H9 (cell line): ENCODE measurements at regions not wholly inside any gene's neighbourhood (a gene's known extent, or its start where the extent isn't known, plus 50 kb on each side); places are given as distances from the start of the nearest gene placed in this dataset.

ENCODE experiments used
- DNase-seq: peaks from one replicate; pipeline ENCODE4 v3.0.0-alpha.2; 2017
- H2AFZ ChIP-seq: one replicate; pipeline ENCODE4 v1.6.1; 2013; ENCODE audit warnings: mild to moderate bottlenecking, low read length, control low read depth, moderate library complexity
- H2AK5ac ChIP-seq: 2 replicates; pipeline ENCODE4 v1.6.1; 2013; ENCODE audit warnings: low read length, control low read depth, mixed read lengths; ENCODE audit not compliant: insufficient read length
- H2BK120ac ChIP-seq: one replicate; pipeline ENCODE4 v1.6.1; 2013; ENCODE audit warnings: low read depth, mild to moderate bottlenecking, low read length, control low read depth, inconsistent platforms; ENCODE audit not compliant: poor library complexity, severe bottlenecking
- H2BK12ac ChIP-seq: 2 replicates; pipeline ENCODE4 v1.6.1; 2013; ENCODE audit warnings: low read length, control low read depth, mixed read lengths, low read depth; ENCODE audit not compliant: insufficient read length
- H2BK15ac ChIP-seq: 2 replicates; pipeline ENCODE4 v1.6.1; 2013; ENCODE audit warnings: low read depth, low read length, control low read depth
- H2BK20ac ChIP-seq: one replicate; pipeline ENCODE4 v1.6.1; 2013; ENCODE audit warnings: low read depth, mild to moderate bottlenecking, low read length, control low read depth, inconsistent platforms; ENCODE audit not compliant: poor library complexity, severe bottlenecking
- H2BK5ac ChIP-seq: 2 replicates; pipeline ENCODE4 v1.6.1; 2013; ENCODE audit warnings: low read length, control low read depth, mixed read lengths; ENCODE audit not compliant: insufficient read length
- H3K14ac ChIP-seq: 2 replicates; pipeline ENCODE4 v1.6.1; 2013; ENCODE audit warnings: low read length, control low read depth; ENCODE audit not compliant: insufficient read depth
- H3K18ac ChIP-seq: 2 replicates; pipeline ENCODE4 v1.6.1; 2013; ENCODE audit warnings: low read depth, mild to moderate bottlenecking, mixed read lengths, low read length, control low read depth; ENCODE audit not compliant: insufficient read length
- H3K23ac ChIP-seq: 2 replicates; pipeline ENCODE4 v1.6.1; 2013; ENCODE audit warnings: low read length, control low read depth, mixed read lengths, low read depth; ENCODE audit not compliant: insufficient read length
- H3K23me2 ChIP-seq: 2 replicates; pipeline ENCODE4 v1.6.1; 2013; ENCODE audit warnings: low read depth, mild to moderate bottlenecking, mixed read lengths, low read length, control low read depth; ENCODE audit not compliant: insufficient read length, poor library complexity, severe bottlenecking
- H3K27ac ChIP-seq: 2 replicates; pipeline ENCODE4 v1.5.1; 2013; ENCODE audit warnings: low read length, control low read depth, mixed read lengths, low read depth; ENCODE audit not compliant: insufficient read length
- H3K27me3 ChIP-seq: 2 replicates; pipeline ENCODE4 v1.6.1; 2013; ENCODE audit warnings: low read length, control low read depth, inconsistent platforms; ENCODE audit not compliant: insufficient read depth
- H3K4ac ChIP-seq: 2 replicates; pipeline ENCODE4 v1.6.1; 2013; ENCODE audit warnings: low read depth, mild to moderate bottlenecking, control low read depth, inconsistent platforms, low read length, moderate library complexity
- H3K4me1 ChIP-seq: 2 replicates; pipeline ENCODE4 v1.6.1; 2013; ENCODE audit warnings: low read length, control low read depth, inconsistent platforms; ENCODE audit not compliant: insufficient read depth
- H3K4me2 ChIP-seq: 2 replicates; pipeline ENCODE4 v1.6.1; 2013; ENCODE audit warnings: low read length, control low read depth, mixed read lengths; ENCODE audit not compliant: insufficient read length, insufficient read depth
- H3K56ac ChIP-seq: 2 replicates; pipeline ENCODE4 v1.6.1; 2013; ENCODE audit warnings: low read depth, mild to moderate bottlenecking, mixed read lengths, low read length, control low read depth; ENCODE audit not compliant: insufficient read length
- H3K79me1 ChIP-seq: 2 replicates; pipeline ENCODE4 v1.6.1; 2013; ENCODE audit warnings: low read depth, mild to moderate bottlenecking, moderate library complexity, low read length, control low read depth, inconsistent platforms; ENCODE audit not compliant: insufficient read depth, poor library complexity, severe bottlenecking
- H3K79me2 ChIP-seq: 2 replicates; pipeline ENCODE4 v1.6.1; 2013; ENCODE audit warnings: low read length, control low read depth, inconsistent platforms; ENCODE audit not compliant: insufficient read depth
- H3K9ac ChIP-seq: 2 replicates; pipeline ENCODE4 v1.6.1; 2013; ENCODE audit warnings: low read length, control low read depth, mixed read lengths; ENCODE audit not compliant: insufficient read length; ENCODE audit errors: extremely low read depth
- H3K9me3 ChIP-seq: one replicate; pipeline ENCODE4 v1.6.1; 2013; ENCODE audit warnings: low read depth, low read length, inconsistent platforms; ENCODE audit not compliant: control insufficient read depth
- H3T11ph ChIP-seq: one replicate; pipeline ENCODE4 v1.6.1; 2013; ENCODE audit warnings: mild to moderate bottlenecking, low read length, control low read depth, inconsistent platforms
- H4K20me1 ChIP-seq: one replicate; pipeline ENCODE4 v1.6.1; 2013; ENCODE audit not compliant: control insufficient read depth, insufficient read length, insufficient read depth
- H4K5ac ChIP-seq: 2 replicates; pipeline ENCODE4 v1.6.1; 2013; ENCODE audit warnings: low read depth, mild to moderate bottlenecking, mixed read lengths, low read length, control low read depth; ENCODE audit not compliant: insufficient read length
- H4K8ac ChIP-seq: replicated peaks from 2 replicates; pipeline ENCODE4 v1.6.1; 2013; ENCODE audit warnings: low read length, control low read depth, mixed read lengths, low read depth; ENCODE audit not compliant: insufficient read length
- H4K91ac ChIP-seq: 2 replicates; pipeline ENCODE4 v1.6.1; 2013; ENCODE audit warnings: low read depth, mild to moderate bottlenecking, moderate library complexity, mixed read lengths, low read length, control low read depth; ENCODE audit not compliant: insufficient read length
- H3K27ac Mint-ChIP-seq, 3 experiments: 2 replicates in 2 of 3; 3 replicates in 1 of 3; pipeline ENCODE4 v1.8.0; 2020 to 2021; ENCODE audit warnings: mixed read lengths in 3 of 3, mild to moderate bottlenecking in 1 of 3, moderate library complexity in 1 of 3
- H3K27me3 Mint-ChIP-seq: 2 replicates; pipeline ENCODE4 v1.8.0; 2021; ENCODE audit warnings: low read depth, mild to moderate bottlenecking, moderate library complexity, mixed read lengths
- H3K36me3 Mint-ChIP-seq, 3 experiments: 2 replicates in 2 of 3; 3 replicates in 1 of 3; pipeline ENCODE4 v1.8.0; 2020 to 2021; ENCODE audit warnings: low read depth in 3 of 3, mixed read lengths in 3 of 3; ENCODE audit not compliant: insufficient read depth in 1 of 3
- H3K4me1 Mint-ChIP-seq, 2 experiments: 2 replicates each; pipeline ENCODE4 v1.8.0; 2020; ENCODE audit warnings: mixed read lengths in 2 of 2
- H3K4me3 Mint-ChIP-seq, 2 experiments: 2 replicates in 1 of 2; 3 replicates in 1 of 2; pipeline ENCODE4 v1.8.0; 2020 to 2021; ENCODE audit warnings: mild to moderate bottlenecking in 2 of 2, mixed read lengths in 2 of 2, moderate library complexity in 1 of 2
- H3K9me3 Mint-ChIP-seq, 2 experiments: 2 replicates in 1 of 2; 3 replicates in 1 of 2; pipeline ENCODE4 v1.8.0; 2020; ENCODE audit warnings: mild to moderate bottlenecking in 2 of 2, mixed read lengths in 2 of 2, moderate library complexity in 1 of 2
- WGBS: extraction: QIAGEN DNeasy Blood & Tissue Kit; methylation state at CpG from one replicate; pipeline ENCODE4 v1.1.7; 2013; ENCODE audit warnings: missing lambda C conversion rate, low lambda C conversion rate, mixed read lengths; ENCODE audit not compliant: insufficient read length; ENCODE audit errors: extremely low coverage; 5-methylcytosine and 5-hydroxymethylcytosine counted together
- TF ChIP-seq, protein P1 (sequence below): fragments of 200-600 bp; sonication (generic); conservative IDR thresholded peaks from 3 replicates; pipeline ENCODE4 v1.8.0; 2021; ENCODE audit warnings: antibody characterized with exemption, mild to moderate bottlenecking

DNA sequence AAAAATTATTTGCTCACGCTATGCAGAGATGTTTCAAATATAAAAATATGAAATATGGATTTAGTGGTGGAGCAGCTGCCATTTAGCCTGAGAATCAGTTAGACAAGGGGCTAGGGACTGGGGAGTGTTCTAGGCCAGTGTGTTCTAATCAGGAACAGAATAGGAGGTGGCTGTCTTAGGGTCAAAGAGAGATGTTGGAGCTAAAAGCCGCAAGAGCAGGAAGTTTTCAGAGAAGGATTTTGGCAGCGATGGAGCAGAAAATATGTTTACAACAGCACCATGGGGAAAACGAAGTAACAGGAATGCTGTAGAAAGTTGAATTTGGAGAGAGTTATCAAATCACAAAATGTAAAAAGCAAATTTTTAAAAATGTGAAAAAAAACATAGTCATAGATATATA, 314.0 kb upstream of the SEMA3A start:
- no peak overlapping the region for H3K18ac ChIP-seq
- H4K8ac ChIP-seq = no peak overlapping the region
- no peaks in the 10 kb centered on the region for H3K27me3 Mint-ChIP-seq
- no peaks in the 10 kb centered on the region for H3K23me2 ChIP-seq
- no peak overlapping the region for H2BK15ac ChIP-seq
- DNase-seq = no peak
- no peaks in the 10 kb centered on the region for H3K9me3 ChIP-seq
- no peak overlapping the region for H4K5ac ChIP-seq
- no peaks in the 10 kb centered on the region for H3K4me1 ChIP-seq
- no peak overlapping the region for H2AK5ac ChIP-seq
- WGBS = no CpG with 5 or more reads among the region's 4 CpGs
- H3K27ac ChIP-seq = no peak overlapping the region
- H4K91ac ChIP-seq = no peak overlapping the region
- no peaks in the 10 kb centered on the region for H3K27me3 ChIP-seq
- H3K4me2 ChIP-seq = no peak overlapping the region
- TF ChIP-seq, protein P1, sequence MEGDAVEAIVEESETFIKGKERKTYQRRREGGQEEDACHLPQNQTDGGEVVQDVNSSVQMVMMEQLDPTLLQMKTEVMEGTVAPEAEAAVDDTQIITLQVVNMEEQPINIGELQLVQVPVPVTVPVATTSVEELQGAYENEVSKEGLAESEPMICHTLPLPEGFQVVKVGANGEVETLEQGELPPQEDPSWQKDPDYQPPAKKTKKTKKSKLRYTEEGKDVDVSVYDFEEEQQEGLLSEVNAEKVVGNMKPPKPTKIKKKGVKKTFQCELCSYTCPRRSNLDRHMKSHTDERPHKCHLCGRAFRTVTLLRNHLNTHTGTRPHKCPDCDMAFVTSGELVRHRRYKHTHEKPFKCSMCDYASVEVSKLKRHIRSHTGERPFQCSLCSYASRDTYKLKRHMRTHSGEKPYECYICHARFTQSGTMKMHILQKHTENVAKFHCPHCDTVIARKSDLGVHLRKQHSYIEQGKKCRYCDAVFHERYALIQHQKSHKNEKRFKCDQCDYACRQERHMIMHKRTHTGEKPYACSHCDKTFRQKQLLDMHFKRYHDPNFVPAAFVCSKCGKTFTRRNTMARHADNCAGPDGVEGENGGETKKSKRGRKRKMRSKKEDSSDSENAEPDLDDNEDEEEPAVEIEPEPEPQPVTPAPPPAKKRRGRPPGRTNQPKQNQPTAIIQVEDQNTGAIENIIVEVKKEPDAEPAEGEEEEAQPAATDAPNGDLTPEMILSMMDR = no peak
- H2BK5ac ChIP-seq = no peak overlapping the region
- H3K4ac ChIP-seq = no peak overlapping the region
- no peaks in the 10 kb centered on the region for H3K79me1 ChIP-seq
- no peak overlapping the region for H2BK20ac ChIP-seq
- no peak overlapping the region for H3K23ac ChIP-seq
- H3K9ac ChIP-seq = no peak overlapping the region
- H3K27ac Mint-ChIP-seq = no peak overlapping the region
- no peak overlapping the region for H3K4me3 Mint-ChIP-seq
- H3K9me3 Mint-ChIP-seq = no peaks in the 10 kb centered on the region
- no peak overlapping the region for H2BK12ac ChIP-seq
- no peaks in the 10 kb centered on the region for H3K79me2 ChIP-seq
- no peak overlapping the region for H3T11ph ChIP-seq
- H2BK120ac ChIP-seq = no peak overlapping the region
- H3K14ac ChIP-seq = no peak overlapping the region
- peaks cover 7% of the 10 kb centered on the region in 2 experiments; a peak in 3 of 4 replicates for H3K4me1 Mint-ChIP-seq
- no peak overlapping the region for H3K56ac ChIP-seq
- H2AFZ ChIP-seq = no peak overlapping the region
- H4K20me1 ChIP-seq = no peaks in the 10 kb centered on the region
- no peaks in the 10 kb centered on the region for H3K36me3 Mint-ChIP-seq
